ENCODE measurements at regions not wholly inside any gene's neighbourhood (a gene's known extent, or its start where the extent isn't known, plus 50 kb on each side); places are given as distances from the start of the nearest gene placed in this dataset.

DNA sequence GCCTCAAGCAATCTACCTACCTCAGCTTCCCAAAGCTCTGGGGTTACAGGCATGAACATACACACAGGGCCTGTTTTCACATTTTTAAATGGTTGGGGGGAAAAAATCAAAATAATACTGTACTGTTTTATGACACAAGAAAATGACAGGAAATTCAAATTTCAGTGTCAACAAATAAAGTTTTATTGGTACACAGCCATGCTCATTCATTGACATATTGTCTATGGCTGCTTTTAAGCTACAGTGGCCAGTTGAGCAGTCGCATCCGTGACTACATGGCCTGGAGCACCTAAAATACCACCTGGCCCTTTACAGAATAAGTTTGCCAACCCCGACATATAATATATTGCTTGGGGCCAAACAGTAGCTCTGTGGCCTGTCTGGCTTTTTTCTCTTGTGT, 56.4 kb upstream of the GGTA1 start:
- DNase-seq (no peak), ATAC-seq (no peak)
- TF ChIP-seq, protein P1, sequence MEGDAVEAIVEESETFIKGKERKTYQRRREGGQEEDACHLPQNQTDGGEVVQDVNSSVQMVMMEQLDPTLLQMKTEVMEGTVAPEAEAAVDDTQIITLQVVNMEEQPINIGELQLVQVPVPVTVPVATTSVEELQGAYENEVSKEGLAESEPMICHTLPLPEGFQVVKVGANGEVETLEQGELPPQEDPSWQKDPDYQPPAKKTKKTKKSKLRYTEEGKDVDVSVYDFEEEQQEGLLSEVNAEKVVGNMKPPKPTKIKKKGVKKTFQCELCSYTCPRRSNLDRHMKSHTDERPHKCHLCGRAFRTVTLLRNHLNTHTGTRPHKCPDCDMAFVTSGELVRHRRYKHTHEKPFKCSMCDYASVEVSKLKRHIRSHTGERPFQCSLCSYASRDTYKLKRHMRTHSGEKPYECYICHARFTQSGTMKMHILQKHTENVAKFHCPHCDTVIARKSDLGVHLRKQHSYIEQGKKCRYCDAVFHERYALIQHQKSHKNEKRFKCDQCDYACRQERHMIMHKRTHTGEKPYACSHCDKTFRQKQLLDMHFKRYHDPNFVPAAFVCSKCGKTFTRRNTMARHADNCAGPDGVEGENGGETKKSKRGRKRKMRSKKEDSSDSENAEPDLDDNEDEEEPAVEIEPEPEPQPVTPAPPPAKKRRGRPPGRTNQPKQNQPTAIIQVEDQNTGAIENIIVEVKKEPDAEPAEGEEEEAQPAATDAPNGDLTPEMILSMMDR (IDR thresholded peaks at IDR 0.05), result no peak
- TF ChIP-seq POLR2A (IDR thresholded peaks at IDR 0.05), result no peak
- Histone ChIP-seq H3K27me3 (no peaks in the 10 kb centered on the region), H3K4me3 (no peak overlapping the region), H3K36me3 (no peaks in the 10 kb centered on the region), H3K4me1 (peaks cover 10 to 40% (median 28%) of the 10 kb centered on the region in 12 donors), H3K9me3 (no peaks in the 10 kb centered on the region), H3K27ac (peak overlapping the region in 4 of 12 donors; percentile 70 to 84 (median 82))
- intact Hi-C loops (cut with DNase I), result loop anchor here in 5 of 10 donors (2.0 to 10.0 kb wide), 7 partner anchors 36 to 309 kb away; no protein-coding TSS in a partner anchor
- WGBS, 4 donors, result 94 to 100% (median 96%) methylated on average over 3 of the region's 3 CpGs

DNA sequence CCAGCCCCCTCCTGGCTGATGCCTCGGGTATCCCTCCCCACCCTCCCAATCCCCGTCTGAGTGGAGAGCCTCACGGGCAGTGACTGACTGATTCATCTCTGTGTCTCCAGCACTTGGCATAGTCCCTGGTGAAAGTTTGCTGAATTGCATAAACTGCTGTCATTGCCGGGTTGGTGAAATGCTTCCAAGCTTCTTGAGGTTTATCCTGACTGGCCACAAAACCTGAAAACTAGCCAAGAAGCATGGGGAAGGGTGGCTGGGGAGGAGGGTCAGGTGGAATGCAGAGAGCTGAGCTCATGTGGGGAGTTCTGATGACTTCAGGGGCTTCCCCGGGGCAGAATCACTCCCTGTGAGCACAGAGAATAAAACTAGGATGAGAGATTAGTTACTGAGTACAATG, 56.9 kb upstream of the GGTA1 start:
- Histone ChIP-seq H3K9me3 (no peaks in the 10 kb centered on the region), H3K27ac (peak overlapping the region in 5 of 12 donors; percentile 47 to 84 (median 81)), H3K4me3 (no peak overlapping the region), H3K36me3 (no peaks in the 10 kb centered on the region), H3K27me3 (no peaks in the 10 kb centered on the region), H3K4me1 (peaks cover 10 to 40% (median 28%) of the 10 kb centered on the region in 12 donors)
- intact Hi-C loops (cut with DNase I), result loop anchor here in 5 of 10 donors (2.0 to 10.0 kb wide), 7 partner anchors 36 to 308 kb away; no protein-coding TSS in a partner anchor
- ATAC-seq (peak; percentile 8 to 63 (median 42)), DNase-seq (peak in 3 of 5 donors; percentile 41 to 53 (median 43))
- WGBS, 4 donors, result 20 to 31% (median 20%) methylated on average over 5 of the region's 5 CpGs
- TF ChIP-seq POLR2A (IDR thresholded peaks at IDR 0.05), result no peak
- TF ChIP-seq, protein P1 (IDR thresholded peaks at IDR 0.05), result no peak

DNA sequence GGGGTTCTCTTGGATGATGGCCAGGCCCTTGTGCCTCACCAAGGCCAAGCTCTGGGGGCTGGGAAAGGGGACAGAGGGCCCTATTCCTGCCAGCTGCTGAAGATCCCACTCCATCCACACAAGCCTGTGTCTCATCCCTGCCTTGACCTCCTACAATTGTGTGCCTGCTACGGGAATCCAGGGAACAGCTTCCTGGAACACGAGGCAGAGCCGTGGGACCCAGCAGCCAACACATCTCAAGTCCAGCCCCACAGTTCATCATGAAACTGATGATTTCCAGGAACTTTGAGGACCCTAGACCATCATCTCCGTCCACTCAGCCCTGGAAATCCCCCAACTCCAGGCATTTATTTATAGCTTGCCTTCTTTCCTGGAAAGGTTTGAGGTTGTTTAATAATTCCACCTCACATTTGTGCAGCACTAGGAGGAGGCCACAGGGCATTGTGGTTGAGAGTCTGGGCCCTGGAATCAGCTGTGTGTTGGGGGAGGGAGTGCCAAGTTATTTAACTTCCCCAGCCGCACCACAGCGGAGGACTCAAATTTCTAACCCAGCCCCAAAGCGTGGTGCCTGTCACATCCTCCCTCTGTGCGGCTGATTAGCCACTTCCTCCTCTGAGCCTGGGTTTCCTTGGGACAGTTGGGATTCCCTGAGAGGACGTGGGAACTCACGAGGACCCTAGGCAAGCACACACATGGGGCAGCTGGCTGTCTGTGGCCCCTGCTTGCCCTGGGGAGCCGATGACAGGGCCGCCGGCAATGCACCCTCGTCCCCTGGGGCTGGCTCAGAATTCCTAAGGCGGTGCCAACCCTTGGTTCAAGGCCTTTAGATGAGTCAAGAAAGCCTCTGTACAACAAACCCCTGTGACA, 58.2 kb upstream of the GGTA1 start:
- H3K4me1 ChIP-seq, result peaks cover 10 to 40% (median 28%) of the 10 kb centered on the region in 12 donors
- DNase-seq (peak; percentile 75 to 83 (median 79)), ATAC-seq (peak; percentile 60 to 91 (median 79))
- no peaks in the 10 kb centered on the region for H3K27me3 ChIP-seq
- H3K9me3 ChIP-seq, result no peaks in the 10 kb centered on the region
- intact Hi-C loops (cut with DNase I), result loop anchor here in 5 of 10 donors (2.0 to 10.0 kb wide), 7 partner anchors 34 to 307 kb away; no protein-coding TSS in a partner anchor
- no peak for TF ChIP-seq POLR2A (IDR thresholded peaks at IDR 0.05)
- TF ChIP-seq, protein P1 (IDR thresholded peaks at IDR 0.05), result no peak
- H3K27ac ChIP-seq, result peak overlapping the region; percentile 24 to 84 (median 70)
- H3K4me3 ChIP-seq, result no peak overlapping the region
- WGBS, 4 donors, result 5 to 15% (median 6%) methylated on average over 15 of the region's 15 CpGs
- no peaks in the 10 kb centered on the region for H3K36me3 ChIP-seq

DNA sequence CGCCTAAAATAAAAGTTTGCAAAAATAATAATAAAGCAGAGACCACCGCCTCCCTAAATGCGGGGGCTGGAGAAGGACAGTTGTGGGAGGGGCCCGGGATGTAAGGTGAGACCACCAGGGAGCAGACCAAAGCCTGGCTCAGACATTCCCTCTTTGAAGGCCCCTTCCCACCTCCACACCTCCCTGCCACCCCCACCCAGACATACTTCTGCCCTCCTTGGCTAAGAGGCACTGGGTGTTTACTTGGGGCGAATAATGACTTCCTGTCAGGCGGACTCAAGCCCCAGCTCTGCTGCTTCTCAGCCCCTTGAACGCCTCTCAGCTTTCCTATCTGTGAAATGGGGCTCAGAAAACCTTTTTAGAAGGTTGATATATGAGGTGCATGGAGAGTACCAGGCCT, 58.8 kb upstream of the GGTA1 start:
- no peaks in the 10 kb centered on the region for H3K27me3 ChIP-seq
- peak overlapping the region in 11 of 12 donors; percentile 43 to 84 (median 70) for H3K27ac ChIP-seq
- WGBS, 4 donors, result 68 to 83% (median 73%) methylated on average over 7 of the region's 7 CpGs
- no peaks in the 10 kb centered on the region for H3K9me3 ChIP-seq
- no peak for TF ChIP-seq POLR2A (IDR thresholded peaks at IDR 0.05)
- TF ChIP-seq, protein P1 (IDR thresholded peaks at IDR 0.05), result no peak
- no peaks in the 10 kb centered on the region for H3K36me3 ChIP-seq
- H3K4me1 ChIP-seq, result peaks cover 10 to 40% (median 28%) of the 10 kb centered on the region in 12 donors
- no peak for DNase-seq
- ATAC-seq, result no peak
- no peak overlapping the region for H3K4me3 ChIP-seq
- intact Hi-C loops (cut with DNase I), result loop anchor here in 4 of 10 donors (5.0 to 10.0 kb wide), 6 partner anchors 34 to 306 kb away; no protein-coding TSS in a partner anchor
